AG04450 (cell line): ENCODE measurements at regions not wholly inside any gene's neighbourhood (a gene's known extent, or its start where the extent isn't known, plus 50 kb on each side); places are given as distances from the start of the nearest gene placed in this dataset.

ENCODE experiments used
- CTCF ChIA-PET: fragments of 300-600, 350-600 bp; formaldehyde crosslinking; extraction: SDS; loops from one replicate; lab custom pipeline; 2022; ENCODE audit warnings: antibody characterized with exemption, inconsistent platforms; lab: Charles Lee
- POLR2A ChIA-PET: fragments of 350-600 bp; formaldehyde crosslinking; extraction: SDS; loops from one replicate; lab custom pipeline; 2021; ENCODE audit warnings: antibody characterized with exemption, inconsistent platforms; lab: Yijun Ruan, JAX
- DNase-seq: peaks from one replicate; pipeline ENCODE4 v3.0.0-alpha.2; 2011; ENCODE audit warnings: low read depth, low spot score
- H3K27ac ChIP-seq: one replicate; pipeline ENCODE4 v1.5.1; 2012; ENCODE audit warnings: low read depth, low read length, control low read depth
- H3K27me3 ChIP-seq: one replicate; pipeline ENCODE4 v1.6.0; 2012; ENCODE audit warnings: low read length; ENCODE audit not compliant: control insufficient read depth, insufficient read depth
- H3K4me3 ChIP-seq: 2 replicates; pipeline ENCODE4 v1.5.1; 2011; ENCODE audit warnings: mild to moderate bottlenecking, low read depth, low read length, control low read depth
- H3K9me3 ChIP-seq: 2 replicates; pipeline ENCODE4 v1.5.1; 2012; ENCODE audit warnings: low read length; ENCODE audit not compliant: control insufficient read depth, insufficient read depth
- TF ChIP-seq, protein P1 (sequence below): IDR thresholded peaks from 2 replicates; pipeline ENCODE4 v1.5.1; 2011; ENCODE audit warnings: low read depth, low read length, control low read depth, inconsistent platforms

DNA sequence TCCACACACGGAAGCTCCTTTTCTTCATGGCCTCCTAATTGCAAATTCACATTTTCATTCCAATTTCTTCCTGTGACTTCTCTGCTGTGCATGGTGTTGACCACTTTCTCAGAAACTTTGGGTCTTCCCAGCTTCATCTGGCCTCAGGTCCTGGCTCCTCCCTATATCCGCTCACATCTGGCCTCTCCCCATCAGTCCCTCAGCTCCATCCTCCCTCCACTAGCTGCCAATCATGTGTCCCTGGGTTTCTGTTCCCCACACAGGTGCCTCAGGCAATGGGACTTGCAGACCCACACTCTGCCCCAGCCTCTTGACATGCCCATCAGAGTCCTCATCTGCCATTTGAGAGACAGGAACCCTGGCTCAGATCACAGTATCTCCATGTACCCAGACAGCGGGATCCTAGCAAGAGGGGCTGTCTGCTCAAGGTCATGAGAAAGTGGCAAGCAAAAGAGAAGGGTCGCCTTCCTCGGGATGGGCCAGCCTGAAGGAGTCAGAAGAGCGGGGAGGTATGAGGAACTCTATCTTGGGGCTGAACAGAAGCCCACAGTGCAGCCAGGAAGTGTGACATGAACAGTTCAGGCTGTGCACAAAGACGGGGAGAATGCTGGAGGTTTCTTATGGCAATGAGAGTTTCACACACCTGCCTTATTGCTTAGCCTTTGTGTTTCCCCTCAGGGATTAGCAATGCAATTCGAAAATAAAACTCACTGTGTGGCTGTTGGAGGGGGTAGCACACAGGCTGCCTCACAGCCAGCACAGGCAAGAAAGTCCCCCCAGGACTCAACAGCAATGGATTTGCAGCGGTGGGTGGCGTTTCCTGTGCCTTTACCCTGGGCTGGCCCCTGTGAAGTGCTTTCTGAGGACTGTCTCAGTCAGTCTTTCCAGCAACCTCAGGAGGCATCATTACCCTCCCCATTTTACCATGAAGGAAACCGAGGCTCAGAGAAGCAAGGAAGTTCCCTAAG lies 69.5 kb downstream of the COPS8 start:
- DNase-seq, result no peak
- Histone ChIP-seq H3K9me3 (peaks cover 4% of the 10 kb centered on the region), H3K27me3 (no peaks in the 10 kb centered on the region), H3K4me3 (no peak overlapping the region), H3K27ac (peak overlapping the region; percentile 11)
- CTCF ChIA-PET, result interaction anchor here (0.7 to 2.3 kb wide), 17 partner anchors 8 to 417 kb away, joined by 3 to 11 read pairs (median 4); no protein-coding TSS in a partner anchor
- TF ChIP-seq, protein P1, sequence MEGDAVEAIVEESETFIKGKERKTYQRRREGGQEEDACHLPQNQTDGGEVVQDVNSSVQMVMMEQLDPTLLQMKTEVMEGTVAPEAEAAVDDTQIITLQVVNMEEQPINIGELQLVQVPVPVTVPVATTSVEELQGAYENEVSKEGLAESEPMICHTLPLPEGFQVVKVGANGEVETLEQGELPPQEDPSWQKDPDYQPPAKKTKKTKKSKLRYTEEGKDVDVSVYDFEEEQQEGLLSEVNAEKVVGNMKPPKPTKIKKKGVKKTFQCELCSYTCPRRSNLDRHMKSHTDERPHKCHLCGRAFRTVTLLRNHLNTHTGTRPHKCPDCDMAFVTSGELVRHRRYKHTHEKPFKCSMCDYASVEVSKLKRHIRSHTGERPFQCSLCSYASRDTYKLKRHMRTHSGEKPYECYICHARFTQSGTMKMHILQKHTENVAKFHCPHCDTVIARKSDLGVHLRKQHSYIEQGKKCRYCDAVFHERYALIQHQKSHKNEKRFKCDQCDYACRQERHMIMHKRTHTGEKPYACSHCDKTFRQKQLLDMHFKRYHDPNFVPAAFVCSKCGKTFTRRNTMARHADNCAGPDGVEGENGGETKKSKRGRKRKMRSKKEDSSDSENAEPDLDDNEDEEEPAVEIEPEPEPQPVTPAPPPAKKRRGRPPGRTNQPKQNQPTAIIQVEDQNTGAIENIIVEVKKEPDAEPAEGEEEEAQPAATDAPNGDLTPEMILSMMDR, result no peak
- POLR2A ChIA-PET, result interaction anchor here (1.0 to 1.1 kb wide), 2 partner anchors 161 to 163 kb away, joined by 3 to 4 read pairs; no protein-coding TSS in a partner anchor

DNA sequence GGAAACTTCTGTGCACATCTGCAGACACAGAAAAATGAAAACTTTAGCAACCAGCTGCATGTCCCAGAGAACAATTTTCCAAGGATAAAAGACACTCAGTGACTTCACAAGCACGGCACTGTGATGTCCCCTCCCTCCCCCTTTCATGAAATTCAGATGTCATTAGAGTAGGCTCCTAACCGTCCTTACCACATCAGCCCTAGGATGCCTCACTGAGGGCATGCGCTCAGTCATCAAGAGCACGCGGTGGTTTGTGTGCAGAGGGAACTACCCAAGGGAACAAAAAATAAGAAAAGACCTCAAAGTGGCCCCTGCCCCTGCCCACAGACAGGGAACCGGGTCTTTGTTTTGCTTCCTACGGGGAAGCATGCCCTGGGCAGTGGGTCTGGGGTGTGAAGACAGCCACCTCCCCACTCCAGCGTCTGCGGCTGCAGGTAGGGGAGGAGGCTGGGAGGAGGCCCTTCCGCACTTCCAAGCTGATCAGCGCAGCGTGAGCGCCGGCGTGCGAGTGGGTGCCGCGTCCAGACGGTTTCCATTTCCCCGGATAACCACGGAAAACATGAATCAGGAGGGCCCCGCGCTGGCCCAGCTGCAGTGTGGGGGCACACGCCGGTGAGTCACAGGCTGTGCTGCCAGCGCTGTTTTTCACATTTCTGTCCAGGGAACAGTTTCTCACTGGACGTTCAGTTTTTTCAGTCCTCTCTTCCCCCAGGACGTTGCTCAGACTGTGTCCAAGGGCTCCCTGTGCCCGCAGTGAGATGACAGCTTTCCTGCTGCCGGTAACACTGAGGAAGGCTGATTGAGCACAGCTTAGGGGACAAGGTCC lies 70.6 kb downstream of the COPS8 start:
- no peak overlapping the region for H3K4me3 ChIP-seq
- CTCF ChIA-PET, result interaction anchor here (1.0 to 2.3 kb wide), 5 partner anchors 9 to 416 kb away, joined by 3 to 11 read pairs (median 3); no protein-coding TSS in a partner anchor
- DNase-seq, result peak; percentile 60
- peak overlapping the region; percentile 91 for H3K27ac ChIP-seq
- H3K9me3 ChIP-seq, result peaks cover 8% of the 10 kb centered on the region
- POLR2A ChIA-PET, result interaction anchor here (0.6 to 0.7 kb wide), 3 partner anchors 144 to 258 kb away, joined by 3 read pairs; no protein-coding TSS in a partner anchor
- no peaks in the 10 kb centered on the region for H3K27me3 ChIP-seq
- TF ChIP-seq, protein P1, result no peak

DNA sequence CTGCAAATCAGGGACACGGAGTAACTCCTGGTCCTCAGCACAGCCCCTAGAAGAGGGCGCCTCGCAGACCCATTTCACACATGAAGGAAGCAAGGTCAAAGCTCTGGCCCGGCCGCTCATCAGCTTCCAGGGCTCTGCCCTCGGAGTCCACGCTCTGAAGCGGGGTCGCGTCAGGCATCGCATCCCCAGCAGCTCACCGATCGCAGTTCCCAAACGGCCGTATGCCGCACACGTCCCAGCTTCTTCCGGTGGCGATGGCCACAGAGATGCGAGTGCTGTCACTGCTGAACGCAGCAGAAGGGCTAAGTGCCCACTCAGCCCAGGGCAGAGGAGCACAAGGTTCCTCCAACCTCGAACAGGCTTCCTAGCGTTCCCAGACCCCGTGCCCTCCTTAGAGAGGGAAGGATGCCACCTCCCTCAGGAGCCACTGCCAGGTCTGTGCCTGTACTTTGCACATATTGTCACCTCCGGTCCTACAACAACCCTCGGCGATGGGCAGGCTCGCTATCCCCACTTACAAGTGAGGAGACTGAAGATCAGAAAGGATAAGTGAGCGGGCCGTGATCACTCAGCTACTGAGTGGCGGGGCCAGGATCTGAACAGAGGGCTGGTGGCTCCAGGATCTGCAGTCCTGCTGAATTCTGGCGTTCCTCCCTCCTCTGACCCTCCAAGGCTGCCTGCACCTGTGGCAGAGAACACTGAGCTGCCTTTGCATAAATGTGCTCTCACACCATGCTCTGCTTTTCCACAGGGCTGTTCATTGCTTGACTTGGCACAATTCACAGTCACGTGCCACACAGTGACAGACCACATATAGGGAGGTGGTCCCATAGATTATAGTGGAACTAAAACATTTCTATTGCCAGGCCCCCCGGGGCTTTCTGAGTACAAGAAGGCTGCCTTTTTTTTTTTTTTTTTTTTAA lies 71.4 kb downstream of the COPS8 start:
- no peak for DNase-seq
- Histone ChIP-seq H3K27me3 (no peaks in the 10 kb centered on the region), H3K27ac (peak overlapping the region; percentile 91), H3K4me3 (no peak overlapping the region), H3K9me3 (peaks cover 8% of the 10 kb centered on the region)
- TF ChIP-seq, protein P1, result no peak
- POLR2A ChIA-PET, result interaction anchor here (0.7 kb wide), 1 partner anchor 143 kb away, joined by 3 read pairs; no protein-coding TSS in a partner anchor
- CTCF ChIA-PET, result interaction anchor here (1.0 to 2.1 kb wide), 3 partner anchors 8 to 294 kb away, joined by 3 to 7 read pairs (median 3); no protein-coding TSS in a partner anchor

DNA sequence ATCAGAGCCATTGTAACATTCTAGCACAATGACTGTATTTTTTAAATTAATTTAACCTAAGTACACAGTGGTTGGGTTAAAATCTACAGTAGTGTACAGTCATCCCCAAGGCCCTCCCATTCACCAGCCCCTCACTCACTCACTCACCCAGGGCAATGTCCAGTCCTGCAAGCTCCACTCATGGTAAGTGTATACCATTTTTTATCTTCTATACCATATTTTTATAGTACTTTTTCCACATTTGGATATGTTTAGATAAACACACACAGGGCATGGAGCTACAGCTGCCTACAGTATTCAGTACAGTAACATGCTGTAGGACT lies 72.1 kb downstream of the COPS8 start:
- no peak for DNase-seq
- POLR2A ChIA-PET, result interaction anchor here (0.6 kb wide), 1 partner anchor 249 kb away, joined by 3 read pairs; no protein-coding TSS in a partner anchor
- no peak overlapping the region for H3K4me3 ChIP-seq
- peak overlapping the region; percentile 52 for H3K27ac ChIP-seq
- no peaks in the 10 kb centered on the region for H3K27me3 ChIP-seq
- CTCF ChIA-PET, result no interaction called here
- H3K9me3 ChIP-seq, result peaks cover 8% of the 10 kb centered on the region
- TF ChIP-seq, protein P1, result no peak
